ENCODE measurements at regions not wholly inside any gene's neighbourhood (a gene's known extent, or its start where the extent isn't known, plus 50 kb on each side); places are given as distances from the start of the nearest gene placed in this dataset.

GRCh38 chr4:189291939-189292338 lies 648.7 kb upstream of the FRG1 start:
- intact Hi-C loops (cut with DNase I): no loop called here
- no peak for DNase-seq (ENCODE audit: missing footprints)
- ATAC-seq: no peak

GRCh38 chr4:189293459-189293858 lies 647.2 kb upstream of the FRG1 start:
- ATAC-seq: no peak
- no peak for DNase-seq (ENCODE audit: missing footprints)
- intact Hi-C loops (cut with DNase I): no loop called here

DNA sequence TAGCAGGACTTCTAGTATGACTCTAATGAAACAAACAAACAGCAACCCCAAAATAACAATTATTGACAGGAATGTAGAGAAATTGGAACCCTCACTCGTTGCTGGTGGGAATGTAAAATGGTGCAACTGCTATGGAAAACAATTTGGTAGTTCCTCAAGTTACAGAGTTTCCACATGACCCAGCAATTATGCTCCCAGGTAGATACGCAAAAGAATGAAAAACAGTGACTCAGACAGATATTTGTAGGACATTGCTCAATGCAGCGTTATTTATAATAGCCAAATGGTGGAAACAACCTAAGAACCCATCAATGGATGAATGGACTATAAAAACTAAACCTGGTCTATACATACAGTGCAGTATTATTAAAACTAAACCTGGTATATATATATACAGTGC lies 646.1 kb upstream of the FRG1 start:
- no peak for DNase-seq (ENCODE audit: missing footprints)
- ATAC-seq: no peak
- intact Hi-C loops (cut with DNase I): no loop called here

DNA sequence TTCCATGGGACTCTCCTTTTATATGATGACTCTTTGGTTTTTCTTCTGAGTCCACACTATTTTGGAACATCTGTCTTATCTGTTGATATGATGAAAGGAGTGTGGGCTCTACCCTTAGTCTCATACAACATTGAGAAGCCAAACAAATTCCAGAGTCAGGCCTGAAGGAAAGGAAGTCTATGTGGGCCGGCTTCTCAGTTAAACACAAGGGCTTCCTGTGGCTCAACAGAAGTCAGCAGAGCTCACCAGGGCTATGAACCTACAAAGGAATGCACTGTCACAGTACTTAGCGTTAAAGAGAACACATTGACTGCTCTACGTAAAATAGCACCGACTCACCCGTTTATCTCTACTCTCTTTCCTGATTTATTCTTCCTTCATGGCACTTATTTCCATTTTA lies 641.0 kb upstream of the FRG1 start:
- intact Hi-C loops (cut with DNase I): no loop called here
- DNase-seq (ENCODE audit: missing footprints) (no peak), ATAC-seq (no peak)

- intact Hi-C loops (cut with DNase I): no loop called here
- no peak for DNase-seq (ENCODE audit: missing footprints)
- no peak for ATAC-seq
Measured at GRCh38 chr4:189301692-189302091, 639.0 kb upstream of the FRG1 start.

- intact Hi-C loops (cut with DNase I): no loop called here
- no peak for DNase-seq (ENCODE audit: missing footprints)
- no peak for ATAC-seq
Measured at GRCh38 chr4:189302719-189303118, 638.0 kb upstream of the FRG1 start.

DNA sequence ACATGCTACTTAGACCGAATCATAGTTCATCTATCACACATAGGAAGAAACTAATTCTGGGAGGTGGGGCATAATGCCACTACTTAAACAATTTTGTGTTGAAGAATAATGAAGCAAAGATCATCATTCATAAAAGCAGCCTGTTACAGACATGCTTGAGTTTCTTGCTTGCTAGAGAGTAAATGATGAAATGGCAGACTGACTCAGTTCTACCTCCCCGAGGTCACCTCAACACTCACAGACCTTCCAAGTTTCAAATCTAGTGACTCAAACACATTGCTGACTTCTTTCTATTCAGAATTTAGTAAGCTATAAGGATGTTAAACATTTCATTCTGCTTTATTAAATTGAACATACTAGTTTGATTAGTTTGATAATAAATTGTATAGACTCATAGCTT lies 636.5 kb upstream of the FRG1 start:
- DNase-seq (ENCODE audit: missing footprints) (no peak), ATAC-seq (no peak)
- intact Hi-C loops (cut with DNase I): no loop called here

DNA sequence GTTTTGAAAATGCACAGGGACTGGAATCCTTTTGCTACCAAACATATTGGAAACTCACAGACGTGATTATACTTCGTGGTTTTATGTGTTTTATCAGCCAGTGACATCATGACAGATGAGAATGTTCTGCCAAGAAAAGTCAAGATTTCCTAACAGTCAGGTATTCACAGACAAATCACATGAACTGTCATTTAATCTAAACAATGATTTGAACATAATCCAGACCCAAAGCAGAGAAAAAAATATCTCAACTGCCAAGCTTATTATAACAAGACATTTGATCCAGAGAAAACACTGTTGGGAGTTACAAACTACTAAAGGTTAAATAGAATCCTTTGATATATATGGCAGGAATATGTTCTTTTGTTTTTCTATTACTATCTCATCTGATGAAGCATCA lies 635.9 kb upstream of the FRG1 start:
- no peak for ATAC-seq
- intact Hi-C loops (cut with DNase I): no loop called here
- no peak for DNase-seq (ENCODE audit: missing footprints)

- intact Hi-C loops (cut with DNase I): no loop called here
- DNase-seq (ENCODE audit: missing footprints): no peak
Measured at GRCh38 chr4:189305500-189305899, 635.2 kb upstream of the FRG1 start.

GRCh38 chr4:189311251-189311650 lies 629.4 kb upstream of the FRG1 start:
- intact Hi-C loops (cut with DNase I): no loop called here
- ATAC-seq: no peak

More at GRCh38 chr4:189305500-189305899, 635.2 kb upstream of the FRG1 start:
- ATAC-seq: no peak

GRCh38 chr4:189313064-189313463 lies 627.6 kb upstream of the FRG1 start:
- ATAC-seq (no peak), DNase-seq (ENCODE audit: missing footprints) (no peak)
- intact Hi-C loops (cut with DNase I): no loop called here

More at GRCh38 chr4:189311251-189311650, 629.4 kb upstream of the FRG1 start:
- DNase-seq (ENCODE audit: missing footprints): no peak

GRCh38 chr4:189313861-189314513 lies 626.7 kb upstream of the FRG1 start:
- no peak for DNase-seq (ENCODE audit: missing footprints)
- ATAC-seq: no peak
- intact Hi-C loops (cut with DNase I): no loop called here

DNA sequence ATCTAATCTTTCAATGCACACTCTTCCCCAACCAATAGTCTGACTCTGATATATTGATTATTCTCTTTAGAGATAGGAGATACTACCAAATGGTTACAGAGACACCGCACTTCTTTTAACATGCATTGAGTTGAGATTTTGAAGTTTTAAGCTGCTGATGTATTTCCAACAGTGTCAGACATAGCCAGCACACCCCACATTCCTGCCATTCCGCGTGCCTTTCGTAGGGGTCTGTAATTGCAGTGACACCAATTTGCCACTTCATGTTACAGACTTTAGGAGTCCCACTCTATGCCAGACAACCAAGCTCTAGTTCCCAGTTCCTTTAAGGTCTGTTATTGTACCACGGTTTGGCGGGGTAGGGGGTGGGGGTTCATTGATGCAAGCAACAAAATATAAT lies 618.2 kb upstream of the FRG1 start:
- ATAC-seq (no peak), DNase-seq (ENCODE audit: missing footprints) (no peak)
- intact Hi-C loops (cut with DNase I): no loop called here

- no peak for DNase-seq (ENCODE audit: missing footprints)
- ATAC-seq: no peak
- intact Hi-C loops (cut with DNase I): no loop called here
Measured at GRCh38 chr4:189341881-189342280, 598.8 kb upstream of the FRG1 start.

- ATAC-seq (no peak), DNase-seq (ENCODE audit: missing footprints) (no peak)
- intact Hi-C loops (cut with DNase I): no loop called here
Measured at GRCh38 chr4:189355590-189355989, 585.1 kb upstream of the FRG1 start.

DNA sequence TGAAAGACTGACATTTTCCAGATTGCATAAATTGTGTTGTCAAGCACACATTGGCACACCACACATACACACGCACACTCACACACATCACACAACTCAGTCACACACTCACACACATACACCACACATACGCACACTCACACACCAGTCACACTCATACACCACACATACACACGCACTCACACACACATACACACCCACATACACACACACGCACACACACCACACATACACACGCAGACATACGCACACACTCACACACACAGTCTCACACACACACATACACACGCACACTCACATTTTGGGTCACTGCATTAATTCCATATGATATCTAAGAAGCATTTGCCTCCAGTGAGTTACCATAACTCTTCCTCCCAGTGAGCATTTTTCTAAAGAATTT lies 578.3 kb upstream of the FRG1 start:
- intact Hi-C loops (cut with DNase I): no loop called here
- ATAC-seq: no peak

DNA sequence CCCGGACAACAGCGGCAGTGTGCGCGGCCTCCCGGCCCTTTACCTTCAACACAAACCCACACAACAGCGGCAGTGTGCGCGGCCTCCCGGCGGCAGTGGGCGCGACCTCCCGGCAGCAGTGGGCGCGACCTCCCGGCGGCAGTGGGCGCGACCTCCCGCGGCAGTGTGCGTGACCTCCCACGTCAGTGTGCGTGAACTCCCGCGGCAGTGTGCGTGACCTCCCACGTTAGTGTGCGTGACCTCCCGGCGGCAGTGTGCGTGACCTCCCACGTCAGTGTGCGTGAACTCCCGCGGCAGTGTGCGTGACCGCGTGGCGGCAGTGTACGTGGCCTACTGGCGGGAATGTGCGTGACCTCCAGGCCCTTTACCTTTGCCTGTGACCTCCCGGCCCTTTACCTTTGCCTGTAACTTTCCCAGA lies 576.6 kb upstream of the FRG1 start:
- ATAC-seq (no peak), DNase-seq (ENCODE audit: missing footprints) (no peak)
- intact Hi-C loops (cut with DNase I): no loop called here

More for the DNA sequence above, 578.3 kb upstream of the FRG1 start:
- no peak for DNase-seq (ENCODE audit: missing footprints)

GRCh38 chr4:189365451-189365850 lies 575.2 kb upstream of the FRG1 start:
- no peak for ATAC-seq
- intact Hi-C loops (cut with DNase I): no loop called here

GRCh38 chr4:189367832-189368231 lies 572.8 kb upstream of the FRG1 start:
- intact Hi-C loops (cut with DNase I): no loop called here
- DNase-seq (ENCODE audit: missing footprints): no peak
- ATAC-seq: no peak

More at GRCh38 chr4:189365451-189365850, 575.2 kb upstream of the FRG1 start:
- no peak for DNase-seq (ENCODE audit: missing footprints)

- ATAC-seq (no peak), DNase-seq (ENCODE audit: missing footprints) (no peak)
- intact Hi-C loops (cut with DNase I): no loop called here
Measured at GRCh38 chr4:189374176-189374575, 566.5 kb upstream of the FRG1 start.

DNA sequence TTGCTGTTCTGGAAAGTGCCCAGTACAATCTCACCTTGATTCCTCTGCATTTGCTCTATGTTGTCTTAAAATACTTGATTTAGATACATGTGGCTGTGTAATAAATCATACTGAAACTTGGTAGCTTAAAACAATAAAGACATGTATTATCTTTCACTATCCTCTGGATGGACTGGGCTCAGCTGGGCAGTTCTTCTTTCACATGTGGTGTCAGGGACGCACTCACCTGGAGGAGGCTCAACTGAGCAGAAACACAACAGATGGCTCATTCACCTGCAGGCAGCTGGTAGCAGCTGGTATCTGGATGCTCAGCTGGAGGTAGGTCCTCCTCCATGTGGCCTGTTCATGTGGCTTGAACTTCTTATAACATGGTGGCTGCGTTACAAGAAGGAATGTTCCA lies 563.8 kb upstream of the FRG1 start:
- DNase-seq (ENCODE audit: missing footprints): no peak
- intact Hi-C loops (cut with DNase I): no loop called here
- ATAC-seq: no peak

Data from Right ventricle myocardium inferior (tissue), 1 donor.